Upper lobe of left lung (tissue), 6 donors: ENCODE measurements at regions not wholly inside any gene's neighbourhood (a gene's known extent, or its start where the extent isn't known, plus 50 kb on each side); places are given as distances from the start of the nearest gene placed in this dataset.

Experiments
- ATAC-seq, 2 donors: fragments of 200-7000 bp; cut with Tn5 transposase; one replicate each; pipeline ENCODE4 v1.9.1; 2022; ENCODE audit warnings: mild to moderate bottlenecking in 2 of 2, moderate library complexity in 2 of 2; ENCODE audit not compliant: low FRiP score in 2 of 2
- DNase-seq, 2 donors: peaks; one replicate each; pipeline ENCODE4 v3.0.0-alpha.2; 2019 to 2020
- H3K27ac ChIP-seq, 4 donors: fragments of 200-600 bp; sonication (generic); one replicate each; pipeline ENCODE4 v1.5.1; 2016 to 2019
- H3K27me3 ChIP-seq, 4 donors: fragments of 200-600 bp; sonication (generic); one replicate each; pipeline ENCODE4 v1.5.1; 2017 to 2019
- H3K36me3 ChIP-seq, 4 donors: fragments of 200-600 bp; sonication (generic); one replicate each; pipeline ENCODE4 v1.5.1; 2016 to 2019
- H3K4me1 ChIP-seq, 4 donors: fragments of 200-600 bp; sonication (generic); one replicate each; pipeline ENCODE4 v1.5.1; 2018 to 2019
- H3K4me3 ChIP-seq, 4 donors: fragments of 200-600 bp; sonication (generic); one replicate each; pipeline ENCODE4 v1.5.1; 2017 to 2019; ENCODE audit warnings: mild to moderate bottlenecking in 2 of 4, moderate library complexity in 1 of 4
- H3K9me3 ChIP-seq, 4 donors: fragments of 200-600 bp; sonication (generic); one replicate each; pipeline ENCODE4 v1.5.1; 2018 to 2019
- EP300 ChIP-seq, 4 donors: sonication (generic); formaldehyde crosslinking; IDR thresholded peaks; one replicate each; pipeline ENCODE4 v1.5.1; 2017; ENCODE audit warnings: antibody characterized with exemption in 4 of 4, control low read depth in 2 of 4
- POLR2A ChIP-seq, 4 donors: fragments of 450-650 bp; IDR thresholded peaks; one replicate each; pipeline ENCODE4 v1.5.1; 2016 to 2017; ENCODE audit warnings: antibody characterized with exemption in 4 of 4, mild to moderate bottlenecking in 2 of 4
- POLR2AphosphoS5 ChIP-seq, 2 donors: sonication (generic); formaldehyde crosslinking; IDR thresholded peaks; one replicate each; pipeline ENCODE4 v1.5.1; 2017; ENCODE audit warnings: antibody characterized with exemption in 2 of 2
- WGBS, 2 donors: methylation state at CpG; one replicate each; pipeline ENCODE4 v1.1.5; 2017 to 2018; 5-methylcytosine and 5-hydroxymethylcytosine counted together
- TF ChIP-seq, protein P1 (sequence below), 6 experiments: fragments of 450-650 bp in 4 of 6; fragments of 200-600 bp in 2 of 6; sonication (generic) in 2 of 6; IDR thresholded peaks; one replicate each; pipeline ENCODE4 v1.5.1; 2016 to 2019; ENCODE audit warnings: antibody characterized with exemption in 6 of 6
- donor health status: DM: no; HTN: no; CAD: no; lungs with moderate emphysema.
- donor health status: DM: no; HTN: yes; CAD: no; lungs with severe emphysema.

DNA sequence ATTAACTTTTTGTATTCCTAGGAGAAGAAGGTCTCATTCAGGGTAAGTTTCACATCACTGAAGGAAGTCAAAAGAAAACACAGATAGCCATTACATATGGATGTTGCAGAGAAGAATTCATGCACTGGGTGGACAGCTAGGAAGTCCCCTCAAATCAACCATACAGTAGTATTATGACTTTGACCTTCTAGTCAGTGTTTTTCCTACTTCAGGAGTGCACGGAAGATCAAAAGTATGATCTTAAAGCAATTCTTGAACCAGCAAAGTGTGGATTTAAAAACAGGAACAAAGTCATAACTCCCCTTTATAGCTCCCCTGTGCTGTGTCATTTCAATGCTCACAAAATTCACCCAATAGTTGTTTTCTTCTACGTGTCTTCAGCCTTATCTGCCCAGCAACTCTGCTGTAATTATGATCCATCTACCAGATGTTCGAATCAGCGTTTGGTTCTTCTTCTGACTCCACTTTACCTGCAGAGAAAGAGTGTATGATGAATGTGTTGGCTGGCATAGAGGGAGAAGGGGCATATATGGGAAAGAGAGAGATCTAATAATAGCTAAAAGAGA is 118.1 kb upstream of the MEIS2 start:
- no peak overlapping the region for H3K4me3 ChIP-seq
- no peak overlapping the region for H3K27ac ChIP-seq
- ATAC-seq (no peak), DNase-seq (no peak)
- no peaks in the 10 kb centered on the region for H3K36me3 ChIP-seq
- no peaks in the 10 kb centered on the region for H3K27me3 ChIP-seq
- H3K9me3 ChIP-seq = no peaks in the 10 kb centered on the region
- no peak for TF ChIP-seq POLR2A (IDR thresholded peaks at IDR 0.05)
- TF ChIP-seq, protein P1, sequence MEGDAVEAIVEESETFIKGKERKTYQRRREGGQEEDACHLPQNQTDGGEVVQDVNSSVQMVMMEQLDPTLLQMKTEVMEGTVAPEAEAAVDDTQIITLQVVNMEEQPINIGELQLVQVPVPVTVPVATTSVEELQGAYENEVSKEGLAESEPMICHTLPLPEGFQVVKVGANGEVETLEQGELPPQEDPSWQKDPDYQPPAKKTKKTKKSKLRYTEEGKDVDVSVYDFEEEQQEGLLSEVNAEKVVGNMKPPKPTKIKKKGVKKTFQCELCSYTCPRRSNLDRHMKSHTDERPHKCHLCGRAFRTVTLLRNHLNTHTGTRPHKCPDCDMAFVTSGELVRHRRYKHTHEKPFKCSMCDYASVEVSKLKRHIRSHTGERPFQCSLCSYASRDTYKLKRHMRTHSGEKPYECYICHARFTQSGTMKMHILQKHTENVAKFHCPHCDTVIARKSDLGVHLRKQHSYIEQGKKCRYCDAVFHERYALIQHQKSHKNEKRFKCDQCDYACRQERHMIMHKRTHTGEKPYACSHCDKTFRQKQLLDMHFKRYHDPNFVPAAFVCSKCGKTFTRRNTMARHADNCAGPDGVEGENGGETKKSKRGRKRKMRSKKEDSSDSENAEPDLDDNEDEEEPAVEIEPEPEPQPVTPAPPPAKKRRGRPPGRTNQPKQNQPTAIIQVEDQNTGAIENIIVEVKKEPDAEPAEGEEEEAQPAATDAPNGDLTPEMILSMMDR (IDR thresholded peaks at IDR 0.05) = no peak
- no peak for TF ChIP-seq POLR2AphosphoS5 (IDR thresholded peaks at IDR 0.05)
- TF ChIP-seq EP300 (IDR thresholded peaks at IDR 0.05) = no peak
- WGBS, 2 donors = 62 to 73% methylated on average over 4 of the region's 4 CpGs
- no peaks in the 10 kb centered on the region for H3K4me1 ChIP-seq

DNA sequence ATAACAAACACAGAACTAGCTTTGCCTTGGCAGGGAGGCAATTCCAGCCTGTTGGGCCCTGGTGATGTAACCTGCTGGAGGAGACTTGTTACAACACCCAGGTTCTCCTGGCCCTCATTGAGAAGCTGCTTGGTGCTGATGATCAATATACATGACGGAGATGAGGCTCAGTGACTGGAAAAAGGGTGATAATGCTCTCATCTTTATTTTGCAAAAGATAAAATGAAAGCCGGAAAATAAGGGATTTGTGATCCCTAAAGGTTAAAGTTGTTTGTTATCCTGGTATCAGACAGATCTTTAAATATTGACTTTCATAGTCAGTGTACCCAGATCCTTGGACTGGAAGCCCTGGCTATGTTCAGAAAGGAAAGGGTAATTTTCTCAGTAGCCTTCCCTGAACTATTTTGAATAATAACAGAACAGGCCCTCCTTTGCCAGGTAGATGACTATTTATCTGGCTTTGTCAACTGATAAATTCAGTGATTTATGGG is 118.9 kb upstream of the MEIS2 start:
- no peak overlapping the region for H3K4me3 ChIP-seq
- ATAC-seq (no peak), DNase-seq (no peak)
- H3K9me3 ChIP-seq = no peaks in the 10 kb centered on the region
- no peaks in the 10 kb centered on the region for H3K27me3 ChIP-seq
- 83 to 90% methylated on average over 2 of the region's 2 CpGs for WGBS, 2 donors
- TF ChIP-seq POLR2A (IDR thresholded peaks at IDR 0.05) (no peak), EP300 (IDR thresholded peaks at IDR 0.05) (no peak), POLR2AphosphoS5 (IDR thresholded peaks at IDR 0.05) (no peak)
- TF ChIP-seq, protein P1 (IDR thresholded peaks at IDR 0.05) = no peak
- no peaks in the 10 kb centered on the region for H3K4me1 ChIP-seq
- H3K36me3 ChIP-seq = no peaks in the 10 kb centered on the region
- no peak overlapping the region for H3K27ac ChIP-seq

DNA sequence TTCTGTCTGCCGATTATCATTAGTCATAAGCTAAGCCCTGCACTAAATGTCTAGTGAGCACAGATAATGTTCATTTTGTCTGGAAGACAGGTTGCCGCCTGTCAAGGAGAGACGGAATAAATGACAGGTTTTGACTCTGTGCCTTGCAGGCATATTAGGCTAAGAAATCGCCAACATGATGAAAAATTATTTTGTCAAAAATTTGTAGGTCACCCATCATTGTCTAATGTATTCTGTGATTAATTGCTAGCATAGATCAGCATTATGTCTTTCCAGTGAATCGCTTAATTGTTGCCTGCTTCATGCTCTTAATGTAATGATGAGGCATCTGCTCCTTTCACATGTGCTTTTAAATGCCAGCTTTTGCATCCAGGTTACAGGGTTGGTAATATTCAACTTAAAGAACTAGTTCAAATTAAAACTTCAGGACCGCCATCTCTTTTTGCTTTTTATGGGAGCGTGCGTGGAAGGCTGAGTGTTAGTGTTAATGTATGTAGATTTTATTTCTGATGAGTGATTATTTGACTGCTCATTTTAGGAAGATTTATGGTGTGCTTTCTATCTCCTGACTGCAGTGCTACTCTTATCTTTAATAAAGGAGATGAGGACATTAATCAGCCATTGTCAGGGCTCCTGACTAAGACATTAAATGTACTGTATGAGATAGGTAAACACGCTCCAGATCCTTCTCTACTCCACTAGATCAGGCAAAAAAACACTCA is 120.8 kb upstream of the MEIS2 start:
- 85 to 86% methylated on average over 9 of the region's 9 CpGs for WGBS, 2 donors

DNA sequence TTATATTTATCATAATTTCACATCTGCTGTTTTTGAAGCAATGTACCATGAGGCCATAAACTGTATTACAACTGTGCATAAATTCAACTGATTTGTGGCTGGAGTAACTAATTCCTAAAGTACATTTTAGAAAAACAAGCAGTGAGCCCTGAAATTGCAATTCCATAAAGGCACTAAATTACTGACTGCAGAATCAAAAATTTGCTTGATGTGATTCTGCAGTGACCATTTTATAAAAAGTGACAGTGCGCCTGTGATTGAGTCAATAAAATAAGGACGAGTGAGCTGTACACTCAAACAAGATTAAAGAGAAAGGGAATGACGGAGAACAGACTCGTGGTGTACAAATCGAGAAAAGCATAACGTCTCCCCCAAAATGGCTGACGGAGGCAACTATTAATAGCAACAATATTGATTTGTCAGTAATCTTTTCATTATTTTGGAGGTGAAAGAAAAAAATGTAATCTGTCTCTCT is 121.4 kb upstream of the MEIS2 start:
- Histone ChIP-seq H3K4me3 (no peak overlapping the region), H3K9me3 (no peaks in the 10 kb centered on the region), H3K27me3 (no peaks in the 10 kb centered on the region), H3K4me1 (no peaks in the 10 kb centered on the region), H3K36me3 (no peaks in the 10 kb centered on the region), H3K27ac (no peak overlapping the region)
- WGBS, 2 donors = 86 to 90% methylated on average over 7 of the region's 7 CpGs
- no peak for TF ChIP-seq POLR2AphosphoS5 (IDR thresholded peaks at IDR 0.05)
- DNase-seq = no peak
- no peak for ATAC-seq

More for the DNA sequence above, 120.8 kb upstream of the MEIS2 start:
- H3K27ac ChIP-seq = no peak overlapping the region
- H3K36me3 ChIP-seq = no peaks in the 10 kb centered on the region
- no peaks in the 10 kb centered on the region for H3K27me3 ChIP-seq
- H3K9me3 ChIP-seq = no peaks in the 10 kb centered on the region
- DNase-seq (no peak), ATAC-seq (no peak)
- no peaks in the 10 kb centered on the region for H3K4me1 ChIP-seq
- no peak overlapping the region for H3K4me3 ChIP-seq
- TF ChIP-seq POLR2AphosphoS5 (IDR thresholded peaks at IDR 0.05) (no peak), POLR2A (IDR thresholded peaks at IDR 0.05) (no peak)

DNA sequence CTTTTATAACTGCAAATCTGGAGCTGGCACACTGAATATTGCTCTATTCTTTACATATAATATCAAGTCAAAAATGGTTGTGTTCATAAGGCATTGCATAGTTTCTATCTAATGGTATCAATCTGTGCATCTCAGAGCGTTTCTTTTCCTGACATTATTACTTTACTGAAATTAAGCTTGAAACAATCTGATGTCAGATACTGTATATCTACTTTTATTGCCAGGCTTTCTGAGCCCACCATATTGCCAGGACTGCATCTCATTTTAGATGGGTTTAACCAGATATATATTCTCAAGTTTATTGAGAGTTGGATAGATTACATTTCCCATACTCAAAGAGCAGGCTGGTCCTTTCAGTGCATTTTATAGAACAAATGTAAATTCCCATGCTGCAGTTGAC is 122.7 kb upstream of the MEIS2 start:
- 93 to 97% methylated on average over 1 of the region's 1 CpG for WGBS, 2 donors
- no peaks in the 10 kb centered on the region for H3K36me3 ChIP-seq
- H3K27me3 ChIP-seq = no peaks in the 10 kb centered on the region
- no peak for DNase-seq
- no peaks in the 10 kb centered on the region for H3K4me1 ChIP-seq
- no peak overlapping the region for H3K4me3 ChIP-seq
- no peak overlapping the region for H3K27ac ChIP-seq
- no peak for ATAC-seq
- TF ChIP-seq, protein P1 (IDR thresholded peaks at IDR 0.05) = no peak
- TF ChIP-seq EP300 (IDR thresholded peaks at IDR 0.05) = no peak
- TF ChIP-seq POLR2A (IDR thresholded peaks at IDR 0.05) = no peak
- TF ChIP-seq POLR2AphosphoS5 (IDR thresholded peaks at IDR 0.05) = no peak
- H3K9me3 ChIP-seq = no peaks in the 10 kb centered on the region
